ENCODE measurements at regions not wholly inside any gene's neighbourhood (a gene's known extent, or its start where the extent isn't known, plus 50 kb on each side); places are given as distances from the start of the nearest gene placed in this dataset.
"Not testable (repeated sequence)": the region's sequence is repeated elsewhere in the genome, so short reads cannot be mapped to it uniquely, and the experiment has no call there.

DNA sequence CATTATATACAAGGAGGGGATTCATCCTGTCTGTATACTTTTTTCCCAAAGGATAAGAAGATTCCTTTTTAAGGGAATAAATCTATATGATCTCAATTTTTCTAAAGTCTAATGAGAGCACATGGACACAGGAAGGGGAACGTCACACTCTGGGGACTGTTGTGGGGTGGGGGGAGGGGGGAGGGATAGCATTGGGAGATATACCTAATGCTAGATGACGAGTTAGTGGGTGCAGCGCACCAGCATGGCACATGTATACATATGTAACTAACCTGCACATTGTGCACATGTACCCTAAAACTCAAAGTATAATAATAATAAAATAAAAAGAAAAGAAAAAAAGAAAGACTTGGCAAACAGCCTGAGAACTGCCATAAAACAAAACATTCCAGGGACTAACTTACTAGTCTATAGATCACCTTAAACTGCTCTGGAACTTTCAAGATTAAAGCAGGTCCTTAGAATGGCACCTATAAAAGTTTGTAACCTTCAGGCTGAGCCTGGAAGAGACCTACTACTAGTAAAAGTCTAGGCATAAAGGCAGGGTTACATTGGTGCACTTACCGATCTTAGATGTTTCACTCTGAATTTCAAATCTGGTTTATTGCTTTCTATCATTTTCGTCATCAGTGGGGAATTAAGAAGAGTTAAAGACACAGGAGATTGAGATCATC lies 780.6 kb downstream of the SLITRK1 start:
- TF ChIP-seq POLR2A (IDR thresholded peaks at IDR 0.05; ENCODE audit: low read depth, low read length); CTCF (IDR thresholded peaks at IDR 0.05; ENCODE audit: extremely low read depth in 1 of 2, insufficient read depth in 1 of 2, low read depth in 1 of 2, low read length in 2 of 2); EZH2 (IDR thresholded peaks at IDR 0.05; ENCODE audit: borderline replicate concordance, low read depth, low read length, severe bottlenecking); JUN (IDR thresholded peaks at IDR 0.05; ENCODE audit: borderline replicate concordance, insufficient read depth, insufficient read length, low read depth); POLR2AphosphoS5 (IDR thresholded peaks at IDR 0.05; ENCODE audit: insufficient read depth, low read depth, low read length); GATA2 (IDR thresholded peaks at IDR 0.05; ENCODE audit: insufficient read depth, insufficient read length, low read depth, low read length); MYC (IDR thresholded peaks at IDR 0.05; ENCODE audit: low read depth, low read length): not testable (repeated sequence)
- TF ChIP-seq, protein P1, sequence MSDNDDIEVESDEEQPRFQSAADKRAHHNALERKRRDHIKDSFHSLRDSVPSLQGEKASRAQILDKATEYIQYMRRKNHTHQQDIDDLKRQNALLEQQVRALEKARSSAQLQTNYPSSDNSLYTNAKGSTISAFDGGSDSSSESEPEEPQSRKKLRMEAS (IDR thresholded peaks at IDR 0.05; ENCODE audit: insufficient read depth, insufficient read length) = not testable (repeated sequence)

All from endothelial cell of umbilical vein (primary cell).